ENCODE measurements at regions not wholly inside any gene's neighbourhood (a gene's known extent, or its start where the extent isn't known, plus 50 kb on each side); places are given as distances from the start of the nearest gene placed in this dataset.
"Not testable (repeated sequence)": the region's sequence is repeated elsewhere in the genome, so short reads cannot be mapped to it uniquely, and the experiment has no call there.

- Histone ChIP-seq H3K9me3 (no peaks in the 10 kb centered on the region), H3K4me1 (no peaks in the 10 kb centered on the region), H3K4me3 (no peak overlapping the region), H3K27me3 (no peaks in the 10 kb centered on the region), H3K27ac (no peak overlapping the region), H3K36me3 (no peaks in the 10 kb centered on the region)
- TF ChIP-seq, protein P1, sequence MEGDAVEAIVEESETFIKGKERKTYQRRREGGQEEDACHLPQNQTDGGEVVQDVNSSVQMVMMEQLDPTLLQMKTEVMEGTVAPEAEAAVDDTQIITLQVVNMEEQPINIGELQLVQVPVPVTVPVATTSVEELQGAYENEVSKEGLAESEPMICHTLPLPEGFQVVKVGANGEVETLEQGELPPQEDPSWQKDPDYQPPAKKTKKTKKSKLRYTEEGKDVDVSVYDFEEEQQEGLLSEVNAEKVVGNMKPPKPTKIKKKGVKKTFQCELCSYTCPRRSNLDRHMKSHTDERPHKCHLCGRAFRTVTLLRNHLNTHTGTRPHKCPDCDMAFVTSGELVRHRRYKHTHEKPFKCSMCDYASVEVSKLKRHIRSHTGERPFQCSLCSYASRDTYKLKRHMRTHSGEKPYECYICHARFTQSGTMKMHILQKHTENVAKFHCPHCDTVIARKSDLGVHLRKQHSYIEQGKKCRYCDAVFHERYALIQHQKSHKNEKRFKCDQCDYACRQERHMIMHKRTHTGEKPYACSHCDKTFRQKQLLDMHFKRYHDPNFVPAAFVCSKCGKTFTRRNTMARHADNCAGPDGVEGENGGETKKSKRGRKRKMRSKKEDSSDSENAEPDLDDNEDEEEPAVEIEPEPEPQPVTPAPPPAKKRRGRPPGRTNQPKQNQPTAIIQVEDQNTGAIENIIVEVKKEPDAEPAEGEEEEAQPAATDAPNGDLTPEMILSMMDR (IDR thresholded peaks at IDR 0.05), result no peak
- TF ChIP-seq EP300 (IDR thresholded peaks at IDR 0.05), result no peak
- DNase-seq (ENCODE audit: low spot score in 2 of 2), result no peak
- 65% methylated on average over 3 of the region's 3 CpGs for WGBS
Measured at GRCh38 chr2:49306925-49307324, 152.6 kb upstream of the FSHR start.

DNA sequence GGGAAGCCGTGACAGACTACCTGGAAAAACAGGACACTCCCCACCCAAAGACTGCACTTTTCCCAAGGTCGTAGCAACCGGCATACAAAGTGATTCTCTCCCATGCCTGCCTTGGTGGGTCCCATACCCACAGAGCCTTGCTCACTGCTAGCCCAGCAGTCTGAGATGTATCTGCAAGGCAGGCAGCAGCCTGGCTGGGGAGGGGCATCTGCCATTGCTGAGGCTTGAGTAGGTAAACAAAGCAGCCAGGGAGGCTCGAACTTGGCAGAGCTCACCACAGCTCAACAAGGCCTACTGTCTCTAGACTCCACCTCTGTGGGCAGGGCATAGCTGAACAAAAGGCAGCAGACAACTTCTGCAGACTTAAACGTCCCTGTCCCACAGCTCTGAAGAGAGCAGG is 144.4 kb upstream of the FSHR start:
- H3K9me3 ChIP-seq; H3K36me3 ChIP-seq; H3K4me1 ChIP-seq; H3K27me3 ChIP-seq; DNase-seq (ENCODE audit: low spot score in 2 of 2); H3K4me3 ChIP-seq; H3K27ac ChIP-seq: not testable (repeated sequence)
- 100% methylated on average over 1 of the region's 5 CpGs for WGBS

DNA sequence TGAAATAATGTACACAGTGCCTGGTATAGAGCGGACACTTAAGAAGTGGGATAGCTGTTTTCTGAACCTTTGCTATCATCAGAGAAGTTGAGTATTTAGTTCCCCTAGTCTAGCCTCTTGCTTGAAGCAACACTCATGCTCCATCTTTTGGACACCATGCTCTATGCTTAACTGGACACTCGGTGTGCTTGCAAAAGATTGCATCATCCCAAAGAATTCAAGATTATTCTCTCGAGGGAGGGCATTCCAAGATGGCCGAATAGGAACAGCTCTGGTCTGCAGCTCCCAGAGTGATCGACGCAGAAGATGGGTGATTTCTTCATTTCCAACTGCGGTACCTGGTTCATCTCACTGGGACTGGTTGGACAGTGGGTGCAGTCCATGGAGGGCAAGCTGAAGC is 143.9 kb upstream of the FSHR start:
- Histone ChIP-seq H3K36me3 (no peaks in the 10 kb centered on the region), H3K4me3 (no peak overlapping the region), H3K9me3 (no peaks in the 10 kb centered on the region), H3K27me3 (no peaks in the 10 kb centered on the region), H3K27ac (no peak overlapping the region), H3K4me1 (no peaks in the 10 kb centered on the region)
- TF ChIP-seq, protein P1 (IDR thresholded peaks at IDR 0.05), result no peak
- no peak for TF ChIP-seq EP300 (IDR thresholded peaks at IDR 0.05)
- TF ChIP-seq POLR2A (IDR thresholded peaks at IDR 0.05), result no peak
- TF ChIP-seq POLR2AphosphoS5 (IDR thresholded peaks at IDR 0.05), result no peak
- 89% methylated on average over 7 of the region's 7 CpGs for WGBS
- DNase-seq (ENCODE audit: low spot score in 2 of 2), result no peak

- WGBS, result 83% methylated on average over 6 of the region's 6 CpGs
- TF ChIP-seq, protein P1 (IDR thresholded peaks at IDR 0.05), result no peak
- TF ChIP-seq EP300 (IDR thresholded peaks at IDR 0.05), result no peak
- TF ChIP-seq POLR2A (IDR thresholded peaks at IDR 0.05), result no peak
- TF ChIP-seq POLR2AphosphoS5 (IDR thresholded peaks at IDR 0.05), result no peak
Measured at GRCh38 chr2:49296107-49296867, 142.0 kb upstream of the FSHR start.

DNA sequence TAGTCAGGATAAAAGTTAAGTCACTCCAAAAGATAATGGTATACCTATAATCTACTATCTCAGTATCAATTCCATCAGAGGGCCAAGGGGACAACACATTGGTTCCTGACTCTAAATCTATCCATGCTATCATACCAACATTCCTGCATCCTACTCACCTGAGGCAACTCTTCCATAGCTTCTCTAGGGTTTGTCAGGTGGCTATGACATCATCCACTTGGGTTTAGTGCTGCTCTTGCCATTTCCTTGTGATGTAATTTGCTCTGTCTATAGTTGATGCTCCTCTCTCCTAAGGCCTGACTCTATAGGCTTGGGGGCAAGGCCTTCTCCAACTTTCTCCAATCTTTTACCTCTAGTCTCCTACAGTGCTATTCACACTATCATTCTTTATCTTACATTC is 139.9 kb upstream of the FSHR start:
- H3K4me3 ChIP-seq, result no peak overlapping the region
- H3K9me3 ChIP-seq, result no peaks in the 10 kb centered on the region
- no peak overlapping the region for H3K27ac ChIP-seq
- TF ChIP-seq POLR2AphosphoS5 (IDR thresholded peaks at IDR 0.05) (no peak), EP300 (IDR thresholded peaks at IDR 0.05) (no peak), POLR2A (IDR thresholded peaks at IDR 0.05) (no peak)
- TF ChIP-seq, protein P1 (IDR thresholded peaks at IDR 0.05), result no peak
- no peaks in the 10 kb centered on the region for H3K4me1 ChIP-seq
- no peaks in the 10 kb centered on the region for H3K27me3 ChIP-seq
- no peaks in the 10 kb centered on the region for H3K36me3 ChIP-seq
- DNase-seq (ENCODE audit: low spot score in 2 of 2), result no peak

More at GRCh38 chr2:49296107-49296867, 142.0 kb upstream of the FSHR start:
- DNase-seq (ENCODE audit: low spot score in 2 of 2), result no peak
- Histone ChIP-seq H3K36me3 (no peaks in the 10 kb centered on the region), H3K4me3 (no peak overlapping the region), H3K27ac (no peak overlapping the region), H3K9me3 (no peaks in the 10 kb centered on the region), H3K27me3 (no peaks in the 10 kb centered on the region), H3K4me1 (no peaks in the 10 kb centered on the region)

GRCh38 chr2:49291619-49292018 is 137.3 kb upstream of the FSHR start:
- Histone ChIP-seq H3K4me3 (no peak overlapping the region), H3K27me3 (no peaks in the 10 kb centered on the region), H3K4me1 (no peaks in the 10 kb centered on the region), H3K27ac (no peak overlapping the region), H3K36me3 (no peaks in the 10 kb centered on the region), H3K9me3 (no peaks in the 10 kb centered on the region)
- no peak for DNase-seq (ENCODE audit: low spot score in 2 of 2)
- 88% methylated on average over 3 of the region's 3 CpGs for WGBS
- TF ChIP-seq POLR2A (IDR thresholded peaks at IDR 0.05) (no peak), EP300 (IDR thresholded peaks at IDR 0.05) (no peak), POLR2AphosphoS5 (IDR thresholded peaks at IDR 0.05) (no peak)
- TF ChIP-seq, protein P1 (IDR thresholded peaks at IDR 0.05), result no peak
